Natural killer cell (primary cell): ENCODE measurements at regions not wholly inside any gene's neighbourhood (a gene's known extent, or its start where the extent isn't known, plus 50 kb on each side); places are given as distances from the start of the nearest gene placed in this dataset.

ENCODE experiments used
- ATAC-seq, 3 donors: fragments of 150-1000 bp in 2 of 3; fragments of 200-7000 bp in 1 of 3; cut with Tn5 transposase; 1 replicate in 1 of 3; 2 replicates in 2 of 3; pipeline ENCODE4 v1.10.0; 2021; ENCODE audit warnings: mild to moderate bottlenecking in 2 of 3, moderate library complexity in 2 of 3
- DNase-seq, 2 donors: peaks; one replicate each; pipeline versions ENCODE4 v3.0.0 to v3.0.0-alpha.2; 2013 to 2021; ENCODE audit warnings: mixed read lengths in 1 of 2
- H3K27ac ChIP-seq: one replicate; pipeline ENCODE4 v1.5.1; 2013; ENCODE audit warnings: mild to moderate bottlenecking, low read length
- H3K27me3 ChIP-seq: one replicate; pipeline ENCODE4 v1.6.1; 2013; ENCODE audit warnings: low read length; ENCODE audit not compliant: control insufficient read depth, insufficient read depth
- H3K36me3 ChIP-seq: one replicate; pipeline ENCODE4 v1.6.1; 2013; ENCODE audit warnings: low read length; ENCODE audit not compliant: control insufficient read depth, insufficient read depth
- H3K4me1 ChIP-seq: one replicate; pipeline ENCODE4 v1.6.1; 2013; ENCODE audit warnings: low read length; ENCODE audit not compliant: control insufficient read depth, insufficient read depth
- H3K4me3 ChIP-seq: one replicate; pipeline ENCODE4 v1.5.1; 2013; ENCODE audit warnings: low read length
- H3K9me3 ChIP-seq: one replicate; pipeline ENCODE4 v1.6.1; 2013; ENCODE audit warnings: low read length; ENCODE audit not compliant: control insufficient read depth, insufficient read depth
- H3K27ac Mint-ChIP-seq, 2 donors: one replicate each; pipeline ENCODE4 v1.8.0; 2022; ENCODE audit warnings: mild to moderate bottlenecking in 2 of 2, mixed read lengths in 2 of 2, moderate library complexity in 1 of 2
- H3K27me3 Mint-ChIP-seq, 2 donors: one replicate each; pipeline ENCODE4 v1.8.0; 2022; ENCODE audit warnings: low read depth in 2 of 2, mixed read lengths in 2 of 2
- H3K36me3 Mint-ChIP-seq: one replicate; pipeline ENCODE4 v1.8.0; 2022; ENCODE audit warnings: mixed read lengths
- H3K4me1 Mint-ChIP-seq, 2 donors: one replicate each; pipeline ENCODE4 v1.8.0; 2022; ENCODE audit warnings: mixed read lengths in 2 of 2
- H3K4me3 Mint-ChIP-seq: one replicate; pipeline ENCODE4 v1.8.0; 2022; ENCODE audit warnings: mild to moderate bottlenecking, moderate library complexity, mixed read lengths
- H3K9me3 Mint-ChIP-seq, 2 donors: one replicate each; pipeline ENCODE4 v1.8.0; 2022; ENCODE audit warnings: mixed read lengths in 2 of 2
- WGBS: methylation state at CpG from one replicate; pipeline ENCODE4 v1.1.7; 2013; ENCODE audit warnings: missing lambda C conversion rate; ENCODE audit not compliant: insufficient coverage; 5-methylcytosine and 5-hydroxymethylcytosine counted together
- intact Hi-C: fragments of 100-400 bp; cut with micrococcal nuclease; formaldehyde crosslinking; loops from one replicate; pipeline ENCODE4 v1.14.2; 2022
- TF ChIP-seq, protein P1 (sequence below): fragments of 200-600 bp; IDR thresholded peaks from one replicate; pipeline ENCODE4 v1.8.0; 2022; ENCODE audit warnings: antibody characterized with exemption

GRCh38 chr22:34579519-34579918 is 486.4 kb upstream of the ISX start:
- Mint-ChIP-seq H3K27me3 (no peaks in the 10 kb centered on the region), H3K4me1 (no peaks in the 10 kb centered on the region), H3K9me3 (peaks cover 2 to 8% of the 10 kb centered on the region in 2 donors), H3K27ac (no peak overlapping the region), H3K4me3 (no peak overlapping the region), H3K36me3 (no peaks in the 10 kb centered on the region)
- DNase-seq: no peak
- no peak for ATAC-seq
- Histone ChIP-seq H3K9me3 (peaks cover 3% of the 10 kb centered on the region), H3K4me3 (no peak overlapping the region), H3K27ac (no peak overlapping the region), H3K27me3 (no peaks in the 10 kb centered on the region), H3K36me3 (no peaks in the 10 kb centered on the region), H3K4me1 (no peaks in the 10 kb centered on the region)
- TF ChIP-seq, protein P1, sequence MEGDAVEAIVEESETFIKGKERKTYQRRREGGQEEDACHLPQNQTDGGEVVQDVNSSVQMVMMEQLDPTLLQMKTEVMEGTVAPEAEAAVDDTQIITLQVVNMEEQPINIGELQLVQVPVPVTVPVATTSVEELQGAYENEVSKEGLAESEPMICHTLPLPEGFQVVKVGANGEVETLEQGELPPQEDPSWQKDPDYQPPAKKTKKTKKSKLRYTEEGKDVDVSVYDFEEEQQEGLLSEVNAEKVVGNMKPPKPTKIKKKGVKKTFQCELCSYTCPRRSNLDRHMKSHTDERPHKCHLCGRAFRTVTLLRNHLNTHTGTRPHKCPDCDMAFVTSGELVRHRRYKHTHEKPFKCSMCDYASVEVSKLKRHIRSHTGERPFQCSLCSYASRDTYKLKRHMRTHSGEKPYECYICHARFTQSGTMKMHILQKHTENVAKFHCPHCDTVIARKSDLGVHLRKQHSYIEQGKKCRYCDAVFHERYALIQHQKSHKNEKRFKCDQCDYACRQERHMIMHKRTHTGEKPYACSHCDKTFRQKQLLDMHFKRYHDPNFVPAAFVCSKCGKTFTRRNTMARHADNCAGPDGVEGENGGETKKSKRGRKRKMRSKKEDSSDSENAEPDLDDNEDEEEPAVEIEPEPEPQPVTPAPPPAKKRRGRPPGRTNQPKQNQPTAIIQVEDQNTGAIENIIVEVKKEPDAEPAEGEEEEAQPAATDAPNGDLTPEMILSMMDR: no peak
- no CpG with 5 or more reads among the region's 2 CpGs for WGBS
- intact Hi-C loops: no loop called here

- Histone ChIP-seq H3K9me3 (peaks cover 4% of the 10 kb centered on the region), H3K4me3 (no peak overlapping the region), H3K27ac (no peak overlapping the region), H3K36me3 (no peaks in the 10 kb centered on the region), H3K4me1 (no peaks in the 10 kb centered on the region), H3K27me3 (no peaks in the 10 kb centered on the region)
- no peaks in the 10 kb centered on the region for H3K4me1 Mint-ChIP-seq
- TF ChIP-seq, protein P1: no peak
- no peak overlapping the region for H3K27ac Mint-ChIP-seq
- no peaks in the 10 kb centered on the region for H3K36me3 Mint-ChIP-seq
- no peak for ATAC-seq
- intact Hi-C loops: loop anchor here (10.0 kb wide), 1 partner anchor 1373 kb away; no protein-coding TSS in a partner anchor
- no peak for DNase-seq
- H3K9me3 Mint-ChIP-seq: peaks cover 0 to 2% of the 10 kb centered on the region in 2 donors
- WGBS: 45% methylated on average over 9 of the region's 10 CpGs
- H3K27me3 Mint-ChIP-seq: no peaks in the 10 kb centered on the region
- H3K4me3 Mint-ChIP-seq: no peak overlapping the region
These were observed 478.3 kb upstream of the ISX start for GRCh38 chr22:34587357-34588356.

DNA sequence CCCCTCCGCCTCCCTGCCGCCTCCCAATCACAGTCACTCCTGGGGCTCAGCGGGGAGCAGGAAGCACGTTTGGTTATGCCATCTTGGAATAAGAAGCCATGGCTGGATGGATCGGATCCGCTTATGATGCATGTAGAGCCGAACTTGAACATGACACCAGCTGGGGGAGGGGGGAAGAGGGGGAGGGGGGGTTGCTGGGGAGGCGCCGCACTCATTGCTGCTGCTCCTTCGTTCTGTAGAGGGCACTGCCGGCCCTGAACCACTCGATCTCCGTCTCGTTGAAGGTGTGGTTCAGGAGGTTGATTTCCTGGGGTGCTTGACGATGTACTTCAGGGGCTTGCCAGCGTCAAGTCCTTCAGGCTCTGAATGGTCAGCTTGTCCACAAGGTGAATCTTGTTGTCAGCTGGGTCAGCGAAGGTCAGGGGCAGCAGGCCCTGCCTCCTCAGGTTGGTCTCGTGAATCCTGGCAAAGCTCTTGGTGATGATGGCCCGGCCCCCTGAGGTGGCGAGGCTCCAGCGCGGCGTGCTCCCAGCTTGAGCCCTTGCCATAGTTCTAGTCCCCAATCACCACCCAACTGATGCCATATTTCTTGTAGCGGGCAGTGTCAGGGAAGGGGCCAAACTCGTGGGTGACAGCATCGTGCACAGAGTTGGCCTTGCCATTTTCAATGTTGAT is 476.9 kb upstream of the ISX start:
- TF ChIP-seq, protein P1: no peak
- Mint-ChIP-seq H3K36me3 (no peaks in the 10 kb centered on the region), H3K4me3 (no peak overlapping the region), H3K4me1 (no peaks in the 10 kb centered on the region), H3K9me3 (peaks cover 0 to 2% of the 10 kb centered on the region in 2 donors), H3K27me3 (no peaks in the 10 kb centered on the region), H3K27ac (no peak overlapping the region)
- Histone ChIP-seq H3K9me3 (peaks cover 4% of the 10 kb centered on the region), H3K36me3 (no peaks in the 10 kb centered on the region), H3K4me1 (no peaks in the 10 kb centered on the region), H3K4me3 (no peak overlapping the region), H3K27me3 (no peaks in the 10 kb centered on the region), H3K27ac (no peak overlapping the region)
- intact Hi-C loops: loop anchor here (10.0 kb wide), 1 partner anchor 1374 kb away; no protein-coding TSS in a partner anchor
- no peak for ATAC-seq
- DNase-seq: no peak
- 88% methylated on average over 24 of the region's 26 CpGs for WGBS
